Liver (tissue), 3 donors: ENCODE measurements at regions not wholly inside any gene's neighbourhood (a gene's known extent, or its start where the extent isn't known, plus 50 kb on each side); places are given as distances from the start of the nearest gene placed in this dataset.

Source experiments
- HNF4A ChIP-seq, 2 donors: conservative IDR thresholded peaks; 2 replicates each; pipeline ENCODE4 v1.6.1; 2016; ENCODE audit warnings: antibody characterized with exemption in 2 of 2, mild to moderate bottlenecking in 2 of 2
- JUND ChIP-seq, 2 donors: IDR thresholded peaks; 2 replicates each; pipeline ENCODE4 v1.6.1; 2016; ENCODE audit warnings: antibody characterized with exemption in 2 of 2
- NR2F2 ChIP-seq: IDR thresholded peaks from 2 replicates; pipeline ENCODE4 v1.6.1; 2016; ENCODE audit warnings: antibody characterized with exemption
- SP1 ChIP-seq: IDR thresholded peaks from 2 replicates; pipeline ENCODE4 v1.6.1; 2018; ENCODE audit warnings: antibody characterized with exemption, mild to moderate bottlenecking
- TAF1 ChIP-seq: conservative IDR thresholded peaks from 2 replicates; pipeline ENCODE4 v1.6.1; 2016; ENCODE audit warnings: antibody characterized with exemption, mild to moderate bottlenecking
- YY1 ChIP-seq: IDR thresholded peaks from 2 replicates; pipeline ENCODE4 v1.6.1; 2016; ENCODE audit warnings: antibody characterized with exemption, mild to moderate bottlenecking
- TF ChIP-seq, protein P1 (sequence below): IDR thresholded peaks from 2 replicates; pipeline ENCODE4 v1.6.1; 2016; ENCODE audit warnings: antibody characterized with exemption, mild to moderate bottlenecking
- TF ChIP-seq, protein P2 (sequence below): fragments of 150-350 bp; IDR thresholded peaks from 2 replicates; pipeline ENCODE4 v1.5.1; 2017; ENCODE audit warnings: improper control_type of control experiment, low read depth, low read length; ENCODE audit not compliant: missing input control
- TF ChIP-seq, protein P3 (sequence below): IDR thresholded peaks from 2 replicates; pipeline ENCODE4 v1.6.1; 2016; ENCODE audit warnings: antibody characterized with exemption
- donor health status: healthy.
- donor health status: healthy.

DNA sequence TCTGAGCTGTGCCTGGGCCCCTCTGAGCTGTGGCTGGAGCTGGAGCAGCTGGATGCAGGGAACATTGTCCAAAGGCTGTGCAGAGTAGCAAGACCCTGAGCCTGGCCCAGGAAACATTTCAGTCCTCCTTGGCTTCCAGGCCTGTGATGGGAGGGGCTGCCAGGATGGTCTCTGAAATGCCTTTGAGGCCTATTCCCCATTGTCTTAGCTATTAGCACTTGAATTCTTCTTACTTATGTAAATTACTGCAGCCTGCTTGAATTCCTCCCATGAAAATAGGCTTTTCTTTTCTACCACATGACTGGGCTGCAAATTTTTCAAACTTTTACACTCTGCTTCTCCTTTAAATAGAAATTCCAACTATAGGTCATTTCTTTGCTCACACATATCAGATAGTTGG lies 349.8 kb upstream of the KLHL4 start:
- TF ChIP-seq YY1 (no peak), HNF4A (conservative IDR thresholded peaks at IDR 0.05) (no peak), NR2F2 (no peak), SP1 (no peak), TAF1 (no peak), JUND (IDR thresholded peaks at IDR 0.05) (no peak)
- TF ChIP-seq, protein P1, sequence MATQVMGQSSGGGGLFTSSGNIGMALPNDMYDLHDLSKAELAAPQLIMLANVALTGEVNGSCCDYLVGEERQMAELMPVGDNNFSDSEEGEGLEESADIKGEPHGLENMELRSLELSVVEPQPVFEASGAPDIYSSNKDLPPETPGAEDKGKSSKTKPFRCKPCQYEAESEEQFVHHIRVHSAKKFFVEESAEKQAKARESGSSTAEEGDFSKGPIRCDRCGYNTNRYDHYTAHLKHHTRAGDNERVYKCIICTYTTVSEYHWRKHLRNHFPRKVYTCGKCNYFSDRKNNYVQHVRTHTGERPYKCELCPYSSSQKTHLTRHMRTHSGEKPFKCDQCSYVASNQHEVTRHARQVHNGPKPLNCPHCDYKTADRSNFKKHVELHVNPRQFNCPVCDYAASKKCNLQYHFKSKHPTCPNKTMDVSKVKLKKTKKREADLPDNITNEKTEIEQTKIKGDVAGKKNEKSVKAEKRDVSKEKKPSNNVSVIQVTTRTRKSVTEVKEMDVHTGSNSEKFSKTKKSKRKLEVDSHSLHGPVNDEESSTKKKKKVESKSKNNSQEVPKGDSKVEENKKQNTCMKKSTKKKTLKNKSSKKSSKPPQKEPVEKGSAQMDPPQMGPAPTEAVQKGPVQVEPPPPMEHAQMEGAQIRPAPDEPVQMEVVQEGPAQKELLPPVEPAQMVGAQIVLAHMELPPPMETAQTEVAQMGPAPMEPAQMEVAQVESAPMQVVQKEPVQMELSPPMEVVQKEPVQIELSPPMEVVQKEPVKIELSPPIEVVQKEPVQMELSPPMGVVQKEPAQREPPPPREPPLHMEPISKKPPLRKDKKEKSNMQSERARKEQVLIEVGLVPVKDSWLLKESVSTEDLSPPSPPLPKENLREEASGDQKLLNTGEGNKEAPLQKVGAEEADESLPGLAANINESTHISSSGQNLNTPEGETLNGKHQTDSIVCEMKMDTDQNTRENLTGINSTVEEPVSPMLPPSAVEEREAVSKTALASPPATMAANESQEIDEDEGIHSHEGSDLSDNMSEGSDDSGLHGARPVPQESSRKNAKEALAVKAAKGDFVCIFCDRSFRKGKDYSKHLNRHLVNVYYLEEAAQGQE, result no peak
- TF ChIP-seq, protein P2, sequence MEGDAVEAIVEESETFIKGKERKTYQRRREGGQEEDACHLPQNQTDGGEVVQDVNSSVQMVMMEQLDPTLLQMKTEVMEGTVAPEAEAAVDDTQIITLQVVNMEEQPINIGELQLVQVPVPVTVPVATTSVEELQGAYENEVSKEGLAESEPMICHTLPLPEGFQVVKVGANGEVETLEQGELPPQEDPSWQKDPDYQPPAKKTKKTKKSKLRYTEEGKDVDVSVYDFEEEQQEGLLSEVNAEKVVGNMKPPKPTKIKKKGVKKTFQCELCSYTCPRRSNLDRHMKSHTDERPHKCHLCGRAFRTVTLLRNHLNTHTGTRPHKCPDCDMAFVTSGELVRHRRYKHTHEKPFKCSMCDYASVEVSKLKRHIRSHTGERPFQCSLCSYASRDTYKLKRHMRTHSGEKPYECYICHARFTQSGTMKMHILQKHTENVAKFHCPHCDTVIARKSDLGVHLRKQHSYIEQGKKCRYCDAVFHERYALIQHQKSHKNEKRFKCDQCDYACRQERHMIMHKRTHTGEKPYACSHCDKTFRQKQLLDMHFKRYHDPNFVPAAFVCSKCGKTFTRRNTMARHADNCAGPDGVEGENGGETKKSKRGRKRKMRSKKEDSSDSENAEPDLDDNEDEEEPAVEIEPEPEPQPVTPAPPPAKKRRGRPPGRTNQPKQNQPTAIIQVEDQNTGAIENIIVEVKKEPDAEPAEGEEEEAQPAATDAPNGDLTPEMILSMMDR, result no peak
- TF ChIP-seq, protein P3, sequence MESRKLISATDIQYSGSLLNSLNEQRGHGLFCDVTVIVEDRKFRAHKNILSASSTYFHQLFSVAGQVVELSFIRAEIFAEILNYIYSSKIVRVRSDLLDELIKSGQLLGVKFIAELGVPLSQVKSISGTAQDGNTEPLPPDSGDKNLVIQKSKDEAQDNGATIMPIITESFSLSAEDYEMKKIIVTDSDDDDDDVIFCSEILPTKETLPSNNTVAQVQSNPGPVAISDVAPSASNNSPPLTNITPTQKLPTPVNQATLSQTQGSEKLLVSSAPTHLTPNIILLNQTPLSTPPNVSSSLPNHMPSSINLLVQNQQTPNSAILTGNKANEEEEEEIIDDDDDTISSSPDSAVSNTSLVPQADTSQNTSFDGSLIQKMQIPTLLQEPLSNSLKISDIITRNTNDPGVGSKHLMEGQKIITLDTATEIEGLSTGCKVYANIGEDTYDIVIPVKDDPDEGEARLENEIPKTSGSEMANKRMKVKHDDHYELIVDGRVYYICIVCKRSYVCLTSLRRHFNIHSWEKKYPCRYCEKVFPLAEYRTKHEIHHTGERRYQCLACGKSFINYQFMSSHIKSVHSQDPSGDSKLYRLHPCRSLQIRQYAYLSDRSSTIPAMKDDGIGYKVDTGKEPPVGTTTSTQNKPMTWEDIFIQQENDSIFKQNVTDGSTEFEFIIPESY, result no peak
